DOHH2 (cell line): ENCODE measurements at regions not wholly inside any gene's neighbourhood (a gene's known extent, or its start where the extent isn't known, plus 50 kb on each side); places are given as distances from the start of the nearest gene placed in this dataset.

Experiments
- CTCF ChIP-seq: fragments of 200-600 bp; sonication (generic); IDR thresholded peaks from one replicate; pipeline ENCODE4 v1.5.1; 2014; ENCODE audit warnings: antibody characterized with exemption, mild to moderate bottlenecking, low read depth, low read length; ENCODE audit not compliant: poor library complexity, severe bottlenecking
- EZH2phosphoT487 ChIP-seq: fragments of 200-600 bp; sonication (generic); IDR thresholded peaks from 2 replicates; pipeline ENCODE4 v1.6.1; 2017; ENCODE audit warnings: borderline replicate concordance, mild to moderate bottlenecking, antibody characterized with exemption, low read length, moderate library complexity, mixed read lengths

- TF ChIP-seq CTCF = no peak
- TF ChIP-seq EZH2phosphoT487 = no peak
These were observed 276.9 kb upstream of the KLF14 start for GRCh38 chr7:131010717-131011431.
